HepG2 (cell line): ENCODE measurements at regions not wholly inside any gene's neighbourhood (a gene's known extent, or its start where the extent isn't known, plus 50 kb on each side); places are given as distances from the start of the nearest gene placed in this dataset.

Experiments used
- ATAC-seq: fragments of 200-7000 bp; cut with Tn5 transposase; 3 replicates; pipeline ENCODE4 v1.9.1; 2020; ENCODE audit warnings: mild to moderate bottlenecking, moderate library complexity
- BruUV-seq: library from RNA; stranded (reverse); fragments of 400-500 nt; replicated peaks from 2 replicates; lab custom pipeline; 2021; lab: Mats Ljungman, UMichigan
- CTCF ChIA-PET: fragments of 300-600 bp; formaldehyde crosslinking; extraction: SDS; loops from one replicate; lab custom pipeline; 2021; ENCODE audit warnings: low total read pairs, inconsistent platforms, low intra/inter-chr PET ratio; lab: Yijun Ruan, JAX
- POLR2A ChIA-PET: fragments of 350-600 bp; sonication (Branson Sonifier 250); formaldehyde crosslinking; loops from one replicate; lab custom pipeline; 2020; ENCODE audit warnings: antibody characterized with exemption, inconsistent platforms; lab: Yijun Ruan, JAX
- DNase-seq: peaks from one replicate; pipeline ENCODE4 v3.0.0-alpha.2; 2015; ENCODE audit warnings: low spot score
- FAIRE-seq: peaks from 3 replicates; lab custom pipeline; 2011; peaks lifted over from hg19 to GRCh38; lab: Jason Lieb, UNC
- H2AFZ ChIP-seq: one replicate; pipeline ENCODE4 v1.6.1; 2011; ENCODE audit warnings: low read length, inconsistent platforms
- H3K27ac ChIP-seq: fragments of 300-600 bp; 3 replicates; pipeline ENCODE4 v1.8.0; 2011; ENCODE audit warnings: mixed run types, mild to moderate bottlenecking, mixed read lengths, low read length, inconsistent platforms; ENCODE audit not compliant: insufficient read depth; ENCODE audit errors: extremely low read length
- H3K27me3 ChIP-seq, 2 experiments: fragments of 200-600 bp in 1 of 2; 2 replicates in 1 of 2; 3 replicates in 1 of 2; pipeline versions ENCODE4 v1.6.0 to v1.8.0; 2011; ENCODE audit warnings: low read length in 2 of 2, mild to moderate bottlenecking in 2 of 2, moderate library complexity in 2 of 2, inconsistent platforms in 1 of 2; ENCODE audit not compliant: insufficient read depth in 2 of 2, control insufficient read depth in 1 of 2
- H3K36me3 ChIP-seq, 2 experiments: fragments of 200-600 bp in 1 of 2; replicated peaks in 1 of 2; 2 replicates in 1 of 2; 3 replicates in 1 of 2; pipeline versions ENCODE4 v1.5.1 to v1.8.0; 2011; ENCODE audit warnings: low read length in 2 of 2, inconsistent platforms in 1 of 2; ENCODE audit not compliant: insufficient read depth in 2 of 2, control insufficient read depth in 1 of 2
- H3K4me1 ChIP-seq: 2 replicates; pipeline ENCODE4 v1.5.1; 2012; ENCODE audit warnings: low read length, inconsistent platforms; ENCODE audit not compliant: insufficient read depth
- H3K4me2 ChIP-seq: 2 replicates; pipeline ENCODE4 v1.6.0; 2011; ENCODE audit warnings: low read depth, low read length, inconsistent platforms
- H3K4me3 ChIP-seq, 3 experiments: fragments of 200-600 bp in 1 of 3; sonication (generic), shearing (Covaris generic) in 1 of 3; replicated peaks in 1 of 3; 2 replicates each; pipeline ENCODE4 v1.5.1; 2011 to 2016; ENCODE audit warnings: low read length in 3 of 3, inconsistent platforms in 2 of 3, low read depth in 2 of 3, mild to moderate bottlenecking in 2 of 3, control low read depth in 1 of 3, mixed read lengths in 1 of 3; ENCODE audit not compliant: insufficient read depth in 1 of 3
- H3K79me2 ChIP-seq: one replicate; pipeline ENCODE4 v1.6.1; 2011; ENCODE audit warnings: low read length, inconsistent platforms; ENCODE audit not compliant: insufficient read depth
- H3K9ac ChIP-seq: 2 replicates; pipeline ENCODE4 v1.6.0; 2011; ENCODE audit warnings: mild to moderate bottlenecking, low read depth, low read length, inconsistent platforms; ENCODE audit not compliant: insufficient read depth
- H3K9me3 ChIP-seq: 2 replicates; pipeline ENCODE4 v1.5.1; 2012; ENCODE audit warnings: mild to moderate bottlenecking, low read length
- H4K20me1 ChIP-seq: 2 replicates; pipeline ENCODE4 v1.6.0; 2011; ENCODE audit warnings: inconsistent platforms, mild to moderate bottlenecking, low read length, moderate library complexity; ENCODE audit not compliant: insufficient read depth
- FIP1L1 ChIP-seq: fragments of 200-400 bp; formaldehyde crosslinking; IDR thresholded peaks from 2 replicates; pipeline ENCODE4 v1.6.1; 2018; ENCODE audit warnings: low read depth, mild to moderate bottlenecking, low read length, moderate library complexity, borderline replicate concordance; ENCODE audit not compliant: insufficient read depth
- MIER3 ChIP-seq: IDR thresholded peaks from 2 replicates; pipeline ENCODE4 v1.6.1; 2016; ENCODE audit warnings: missing compliant biosample characterization, borderline replicate concordance
- NRL ChIP-seq: sonication (generic); formaldehyde crosslinking; IDR thresholded peaks from 2 replicates; pipeline ENCODE4 v1.5.0; 2020; ENCODE audit warnings: missing genetic modification reagents, mild to moderate bottlenecking, moderate library complexity, borderline replicate concordance
- RARA ChIP-seq: IDR thresholded peaks from 2 replicates; pipeline ENCODE4 v1.6.1; 2016; ENCODE audit warnings: missing genetic modification reagents, missing compliant biosample characterization
- RBM39 ChIP-seq: fragments of 200-400 bp; formaldehyde crosslinking; IDR thresholded peaks from one replicate; pipeline ENCODE4 v1.6.1; 2018; ENCODE audit warnings: antibody characterized with exemption, mild to moderate bottlenecking, low read depth, low read length; ENCODE audit not compliant: poor library complexity, severe bottlenecking
- SAFB2 ChIP-seq: sonication (generic); formaldehyde crosslinking; IDR thresholded peaks from 2 replicates; pipeline ENCODE4 v1.5.1; 2020; ENCODE audit warnings: missing genetic modification reagents, low read depth, mild to moderate bottlenecking, borderline replicate concordance
- TRIM24 ChIP-seq: sonication (generic); formaldehyde crosslinking; IDR thresholded peaks from 2 replicates; pipeline ENCODE4 v1.8.0; 2022; ENCODE audit warnings: mild to moderate bottlenecking, missing genetic modification reagents
- ZBTB42 ChIP-seq: sonication (generic); formaldehyde crosslinking; IDR thresholded peaks from 2 replicates; pipeline ENCODE4 v1.5.0; 2020; ENCODE audit warnings: mild to moderate bottlenecking, missing genetic modification reagents
- ZNF230 ChIP-seq: sonication (generic); formaldehyde crosslinking; IDR thresholded peaks from 2 replicates; pipeline ENCODE4 v1.4.0; 2020; ENCODE audit warnings: mild to moderate bottlenecking, missing genetic modification reagents
- ZNF30 ChIP-seq: sonication (generic); formaldehyde crosslinking; IDR thresholded peaks from 2 replicates; pipeline ENCODE4 v1.5.0; 2020; ENCODE audit warnings: mild to moderate bottlenecking, missing genetic modification reagents
- ZNF724P ChIP-seq: sonication (generic); formaldehyde crosslinking; IDR thresholded peaks from 2 replicates; pipeline ENCODE4 v1.8.0; 2022; ENCODE audit warnings: missing genetic modification reagents, borderline replicate concordance
- ZNF782 ChIP-seq: sonication (generic); formaldehyde crosslinking; IDR thresholded peaks from 2 replicates; pipeline ENCODE4 v1.4.0; 2020; ENCODE audit warnings: missing genetic modification reagents, mild to moderate bottlenecking, borderline replicate concordance
- ZNF839 ChIP-seq: sonication (generic); formaldehyde crosslinking; IDR thresholded peaks from 2 replicates; pipeline ENCODE4 v1.4.0; 2020; ENCODE audit warnings: missing genetic modification reagents, mild to moderate bottlenecking, borderline replicate concordance
- WGBS: methylation state at CpG from one replicate; pipeline ENCODE4 v1.1.6; 2017; ENCODE audit warnings: low lambda C conversion rate; 5-methylcytosine and 5-hydroxymethylcytosine counted together
- in situ Hi-C: cut with HindIII; loops from 2 replicates; pipeline ENCODE4 v1.10.0; 2017; ENCODE audit warnings: low pct_unique_long_range_greater_than_20kb; ENCODE audit not compliant: extremely low pct_ligation_motif_present
- intact Hi-C: fragments of 100-400 bp; cut with micrococcal nuclease; formaldehyde crosslinking; loops from one replicate; pipeline ENCODE4 v1.10.0; 2022; ENCODE audit not compliant: unreplicated experiment
- TF ChIP-seq, protein P1 (sequence below): sonication (generic); formaldehyde crosslinking; IDR thresholded peaks from 2 replicates; pipeline ENCODE4 v1.4.0; 2020; ENCODE audit warnings: missing genetic modification reagents, borderline replicate concordance
- TF ChIP-seq, protein P2 (sequence below): sonication (generic); formaldehyde crosslinking; IDR thresholded peaks from 2 replicates; pipeline ENCODE4 v1.8.0; 2023; ENCODE audit warnings: mild to moderate bottlenecking, missing genetic modification reagents
- TF ChIP-seq, protein P3 (sequence below): IDR thresholded peaks from 2 replicates; pipeline ENCODE4 v1.6.1; 2016; ENCODE audit warnings: low read depth, borderline replicate concordance

DNA sequence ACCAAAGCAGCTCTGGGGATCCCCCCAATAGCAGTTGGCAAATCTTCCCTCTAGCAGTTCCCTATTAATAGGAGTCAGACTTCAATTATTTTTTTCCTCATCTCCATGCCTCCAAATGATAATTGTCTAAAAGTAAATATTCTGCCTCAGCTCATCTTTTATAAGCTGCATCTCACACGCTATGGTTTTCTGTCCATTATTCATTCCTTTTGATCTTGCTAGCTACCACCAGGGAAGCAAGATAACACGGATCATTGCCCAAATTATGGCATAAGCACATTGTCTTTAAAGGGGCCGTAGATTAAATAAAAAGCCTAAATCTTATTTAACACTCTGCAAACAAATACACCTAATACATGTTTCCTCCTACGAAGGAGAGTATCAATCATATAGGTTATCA is 670.8 kb upstream of the FLRT2 start:
- in situ Hi-C loops: no loop called here
- Histone ChIP-seq H3K9me3 (peaks cover 90% of the 10 kb centered on the region), H3K27me3 (no peaks in the 10 kb centered on the region), H3K4me3 (no peak overlapping the region), H3K36me3 (no peaks in the 10 kb centered on the region), H4K20me1 (no peaks in the 10 kb centered on the region), H3K27ac (no peak overlapping the region), H3K9ac (no peak overlapping the region), H3K4me2 (no peak overlapping the region), H2AFZ (no peak overlapping the region), H3K79me2 (no peaks in the 10 kb centered on the region), H3K4me1 (no peaks in the 10 kb centered on the region)
- 3% methylated on average over 4 of the region's 4 CpGs for WGBS
- no peak for ATAC-seq
- POLR2A ChIA-PET: no interaction called here
- DNase-seq: no peak
- no peak for FAIRE-seq
- BruUV-seq: no TSS peak
- intact Hi-C loops: no loop called here
- CTCF ChIA-PET: no interaction called here
- no peak for TF ChIP-seq ZNF782
- no peak for TF ChIP-seq RBM39
- TF ChIP-seq ZNF230 (CRISPR knock-in tag): no peak
- TF ChIP-seq NRL (CRISPR knock-in tag): no peak
- no peak for TF ChIP-seq MIER3 (CRISPR knock-in tag)
- no peak for TF ChIP-seq ZNF839 (CRISPR knock-in tag)
- TF ChIP-seq, protein P1, sequence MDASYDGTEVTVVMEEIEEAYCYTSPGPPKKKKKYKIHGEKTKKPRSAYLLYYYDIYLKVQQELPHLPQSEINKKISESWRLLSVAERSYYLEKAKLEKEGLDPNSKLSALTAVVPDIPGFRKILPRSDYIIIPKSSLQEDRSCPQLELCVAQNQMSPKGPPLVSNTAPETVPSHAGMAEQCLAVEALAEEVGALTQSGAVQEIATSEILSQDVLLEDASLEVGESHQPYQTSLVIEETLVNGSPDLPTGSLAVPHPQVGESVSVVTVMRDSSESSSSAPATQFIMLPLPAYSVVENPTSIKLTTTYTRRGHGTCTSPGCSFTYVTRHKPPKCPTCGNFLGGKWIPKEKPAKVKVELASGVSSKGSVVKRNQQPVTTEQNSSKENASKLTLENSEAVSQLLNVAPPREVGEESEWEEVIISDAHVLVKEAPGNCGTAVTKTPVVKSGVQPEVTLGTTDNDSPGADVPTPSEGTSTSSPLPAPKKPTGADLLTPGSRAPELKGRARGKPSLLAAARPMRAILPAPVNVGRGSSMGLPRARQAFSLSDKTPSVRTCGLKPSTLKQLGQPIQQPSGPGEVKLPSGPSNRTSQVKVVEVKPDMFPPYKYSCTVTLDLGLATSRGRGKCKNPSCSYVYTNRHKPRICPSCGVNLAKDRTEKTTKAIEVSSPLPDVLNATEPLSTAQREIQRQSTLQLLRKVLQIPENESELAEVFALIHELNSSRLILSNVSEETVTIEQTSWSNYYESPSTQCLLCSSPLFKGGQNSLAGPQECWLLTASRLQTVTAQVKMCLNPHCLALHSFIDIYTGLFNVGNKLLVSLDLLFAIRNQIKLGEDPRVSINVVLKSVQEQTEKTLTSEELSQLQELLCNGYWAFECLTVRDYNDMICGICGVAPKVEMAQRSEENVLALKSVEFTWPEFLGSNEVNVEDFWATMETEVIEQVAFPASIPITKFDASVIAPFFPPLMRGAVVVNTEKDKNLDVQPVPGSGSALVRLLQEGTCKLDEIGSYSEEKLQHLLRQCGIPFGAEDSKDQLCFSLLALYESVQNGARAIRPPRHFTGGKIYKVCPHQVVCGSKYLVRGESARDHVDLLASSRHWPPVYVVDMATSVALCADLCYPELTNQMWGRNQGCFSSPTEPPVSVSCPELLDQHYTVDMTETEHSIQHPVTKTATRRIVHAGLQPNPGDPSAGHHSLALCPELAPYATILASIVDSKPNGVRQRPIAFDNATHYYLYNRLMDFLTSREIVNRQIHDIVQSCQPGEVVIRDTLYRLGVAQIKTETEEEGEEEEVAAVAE (CRISPR knock-in tag): no peak
- TF ChIP-seq RARA: no peak
- no peak for TF ChIP-seq SAFB2 (CRISPR knock-in tag)
- TF ChIP-seq, protein P2, sequence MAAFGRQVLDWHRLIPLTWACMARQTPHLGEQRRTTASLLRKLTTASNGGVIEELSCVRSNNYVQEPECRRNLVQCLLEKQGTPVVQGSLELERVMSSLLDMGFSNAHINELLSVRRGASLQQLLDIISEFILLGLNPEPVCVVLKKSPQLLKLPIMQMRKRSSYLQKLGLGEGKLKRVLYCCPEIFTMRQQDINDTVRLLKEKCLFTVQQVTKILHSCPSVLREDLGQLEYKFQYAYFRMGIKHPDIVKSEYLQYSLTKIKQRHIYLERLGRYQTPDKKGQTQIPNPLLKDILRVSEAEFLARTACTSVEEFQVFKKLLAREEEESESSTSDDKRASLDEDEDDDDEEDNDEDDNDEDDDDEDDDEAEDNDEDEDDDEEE: no peak
- TF ChIP-seq ZNF724P (CRISPR knock-in tag): no peak
- TF ChIP-seq ZNF30 (CRISPR knock-in tag): no peak
- TF ChIP-seq TRIM24 (CRISPR knock-in tag): no peak
- no peak for TF ChIP-seq ZBTB42 (CRISPR knock-in tag)
- TF ChIP-seq, protein P3, sequence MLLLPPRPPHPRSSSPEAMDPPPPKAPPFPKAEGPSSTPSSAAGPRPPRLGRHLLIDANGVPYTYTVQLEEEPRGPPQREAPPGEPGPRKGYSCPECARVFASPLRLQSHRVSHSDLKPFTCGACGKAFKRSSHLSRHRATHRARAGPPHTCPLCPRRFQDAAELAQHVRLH (CRISPR knock-in tag): no peak
- no peak for TF ChIP-seq FIP1L1
